Keratinocyte (primary cell): ENCODE measurements at regions not wholly inside any gene's neighbourhood (a gene's known extent, or its start where the extent isn't known, plus 50 kb on each side); places are given as distances from the start of the nearest gene placed in this dataset.

Experiments
- DNase-seq: peaks from one replicate; pipeline ENCODE4 v3.0.0-alpha.2; 2011; ENCODE audit warnings: low read depth, missing footprints, low spot score
- FAIRE-seq: peaks from 2 replicates; lab custom pipeline; 2011; peaks lifted over from hg19 to GRCh38; lab: Jason Lieb, UNC
- H2AFZ ChIP-seq: 2 replicates; pipeline ENCODE4 v1.6.0; 2012; ENCODE audit warnings: low read length, control low read depth, inconsistent platforms; ENCODE audit not compliant: control insufficient read depth
- H3K27ac ChIP-seq: 2 replicates; pipeline ENCODE4 v1.5.1; 2011; ENCODE audit warnings: low read length; ENCODE audit not compliant: control insufficient read depth, insufficient read depth
- H3K27me3 ChIP-seq: 3 replicates; pipeline ENCODE4 v1.6.0; 2011; ENCODE audit warnings: low read length; ENCODE audit not compliant: control insufficient read depth, insufficient read depth; ENCODE audit errors: extremely low read depth
- H3K36me3 ChIP-seq, 2 experiments: 2 replicates in 1 of 2; 3 replicates in 1 of 2; pipeline ENCODE4 v1.5.1; 2011; ENCODE audit warnings: low read length in 2 of 2, mild to moderate bottlenecking in 1 of 2; ENCODE audit not compliant: control insufficient read depth in 2 of 2, insufficient read depth in 2 of 2; ENCODE audit errors: extremely low read depth in 1 of 2
- H3K4me1 ChIP-seq: 3 replicates; pipeline ENCODE4 v1.5.1; 2011; ENCODE audit warnings: low read length; ENCODE audit not compliant: control insufficient read depth, insufficient read depth; ENCODE audit errors: extremely low read depth
- H3K4me2 ChIP-seq: 3 replicates; pipeline ENCODE4 v1.6.0; 2011; ENCODE audit warnings: low read depth, low read length; ENCODE audit not compliant: control insufficient read depth, insufficient read depth; ENCODE audit errors: extremely low read depth
- H3K4me3 ChIP-seq, 3 experiments: fragments of 200-600 bp in 1 of 3; sonication (generic) in 1 of 3; 2 replicates in 2 of 3; 3 replicates in 1 of 3; pipeline ENCODE4 v1.5.1; 2011 to 2016; ENCODE audit warnings: low read length in 3 of 3, mild to moderate bottlenecking in 3 of 3, control low read depth in 2 of 3, inconsistent platforms in 1 of 3, low read depth in 1 of 3, mixed read lengths in 1 of 3, mixed run types in 1 of 3, moderate library complexity in 1 of 3; ENCODE audit not compliant: control insufficient read depth in 2 of 3, insufficient read depth in 2 of 3; ENCODE audit errors: extremely low read depth in 1 of 3
- H3K79me2 ChIP-seq: 2 replicates; pipeline ENCODE4 v1.6.0; 2012; ENCODE audit warnings: low read length; ENCODE audit not compliant: control insufficient read depth, insufficient read depth
- H3K9ac ChIP-seq: 3 replicates; pipeline ENCODE4 v1.6.0; 2011; ENCODE audit warnings: low read length; ENCODE audit not compliant: control insufficient read depth, insufficient read depth; ENCODE audit errors: extremely low read depth
- H3K9me1 ChIP-seq: 3 replicates; pipeline ENCODE4 v1.6.0; 2011; ENCODE audit warnings: low read length; ENCODE audit not compliant: control insufficient read depth, insufficient read depth; ENCODE audit errors: extremely low read depth
- H3K9me3 ChIP-seq: 2 replicates; pipeline ENCODE4 v1.5.1; 2012; ENCODE audit warnings: low read depth, low read length; ENCODE audit not compliant: control insufficient read depth
- H4K20me1 ChIP-seq: 3 replicates; pipeline ENCODE4 v1.6.0; 2011; ENCODE audit warnings: low read length; ENCODE audit not compliant: control insufficient read depth, insufficient read depth; ENCODE audit errors: extremely low read depth
- EZH2 ChIP-seq: IDR thresholded peaks from one replicate; pipeline ENCODE4 v1.6.1; 2012; ENCODE audit warnings: inconsistent platforms, mild to moderate bottlenecking, low read length, moderate library complexity
- dilution Hi-C: fragments of 300-500 bp; cut with MboI; formaldehyde crosslinking; loops from one replicate; pipeline ENCODE4 v1.7.0; 2020; ENCODE audit warnings: low sequenced_read_pairs; ENCODE audit not compliant: extremely low pct_ligation_motif_present
- TF ChIP-seq, protein P1 (sequence below), 3 experiments: IDR thresholded peaks in 1 of 3; conservative IDR thresholded peaks in 1 of 3; optimal IDR thresholded peaks in 1 of 3; 2 replicates in 2 of 3; 3 replicates in 1 of 3; pipeline versions ENCODE3 to v1.5.1; 2011; ENCODE audit warnings: low read length in 3 of 3, mild to moderate bottlenecking in 3 of 3, moderate library complexity in 2 of 3, control low read depth in 1 of 3, inconsistent platforms in 1 of 3; ENCODE audit not compliant: insufficient read depth in 2 of 3; ENCODE audit errors: extremely low read depth in 1 of 3

DNA sequence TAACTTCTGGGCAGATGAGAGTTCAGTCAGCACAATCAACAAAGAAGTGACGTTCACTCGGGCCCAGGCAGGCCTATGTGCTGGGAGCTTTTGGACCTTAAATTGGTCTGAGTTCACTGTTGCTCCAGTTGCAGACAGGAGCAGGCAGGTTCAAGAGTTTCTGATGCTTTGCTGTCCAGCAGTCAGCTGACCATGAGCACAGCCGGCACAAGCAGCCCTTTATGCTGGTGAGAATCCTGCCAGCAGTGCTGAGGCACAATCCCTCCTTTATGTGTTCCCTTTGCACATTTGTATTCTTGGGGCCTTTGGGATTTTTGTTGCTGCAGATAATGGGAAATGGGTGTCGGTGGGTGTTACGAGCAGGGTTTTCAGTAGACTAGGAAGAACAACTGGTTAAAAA is 81.2 kb upstream of the GOLGA8J start:
- Histone ChIP-seq H3K4me1 (no peaks in the 10 kb centered on the region), H3K36me3 (no peaks in the 10 kb centered on the region), H2AFZ (no peak overlapping the region), H3K9ac (no peak overlapping the region), H3K27me3 (no peaks in the 10 kb centered on the region), H3K9me1 (no peaks in the 10 kb centered on the region), H3K4me3 (no peak overlapping the region), H3K27ac (no peak overlapping the region), H4K20me1 (no peaks in the 10 kb centered on the region), H3K79me2 (no peaks in the 10 kb centered on the region), H3K9me3 (no peaks in the 10 kb centered on the region), H3K4me2 (no peak overlapping the region)
- DNase-seq (no peak), FAIRE-seq (no peak)
- dilution Hi-C loops: no loop called here
- TF ChIP-seq, protein P1, sequence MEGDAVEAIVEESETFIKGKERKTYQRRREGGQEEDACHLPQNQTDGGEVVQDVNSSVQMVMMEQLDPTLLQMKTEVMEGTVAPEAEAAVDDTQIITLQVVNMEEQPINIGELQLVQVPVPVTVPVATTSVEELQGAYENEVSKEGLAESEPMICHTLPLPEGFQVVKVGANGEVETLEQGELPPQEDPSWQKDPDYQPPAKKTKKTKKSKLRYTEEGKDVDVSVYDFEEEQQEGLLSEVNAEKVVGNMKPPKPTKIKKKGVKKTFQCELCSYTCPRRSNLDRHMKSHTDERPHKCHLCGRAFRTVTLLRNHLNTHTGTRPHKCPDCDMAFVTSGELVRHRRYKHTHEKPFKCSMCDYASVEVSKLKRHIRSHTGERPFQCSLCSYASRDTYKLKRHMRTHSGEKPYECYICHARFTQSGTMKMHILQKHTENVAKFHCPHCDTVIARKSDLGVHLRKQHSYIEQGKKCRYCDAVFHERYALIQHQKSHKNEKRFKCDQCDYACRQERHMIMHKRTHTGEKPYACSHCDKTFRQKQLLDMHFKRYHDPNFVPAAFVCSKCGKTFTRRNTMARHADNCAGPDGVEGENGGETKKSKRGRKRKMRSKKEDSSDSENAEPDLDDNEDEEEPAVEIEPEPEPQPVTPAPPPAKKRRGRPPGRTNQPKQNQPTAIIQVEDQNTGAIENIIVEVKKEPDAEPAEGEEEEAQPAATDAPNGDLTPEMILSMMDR (optimal IDR thresholded peaks at IDR 0.05 in 1 of 3, IDR thresholded peaks at IDR 0.05 in 1 of 3, conservative IDR thresholded peaks at IDR 0.05 in 1 of 3; ENCODE audit: extremely low read depth in 1 of 3, insufficient read depth in 2 of 3, low read length in 3 of 3): no peak
- TF ChIP-seq EZH2: no peak

DNA sequence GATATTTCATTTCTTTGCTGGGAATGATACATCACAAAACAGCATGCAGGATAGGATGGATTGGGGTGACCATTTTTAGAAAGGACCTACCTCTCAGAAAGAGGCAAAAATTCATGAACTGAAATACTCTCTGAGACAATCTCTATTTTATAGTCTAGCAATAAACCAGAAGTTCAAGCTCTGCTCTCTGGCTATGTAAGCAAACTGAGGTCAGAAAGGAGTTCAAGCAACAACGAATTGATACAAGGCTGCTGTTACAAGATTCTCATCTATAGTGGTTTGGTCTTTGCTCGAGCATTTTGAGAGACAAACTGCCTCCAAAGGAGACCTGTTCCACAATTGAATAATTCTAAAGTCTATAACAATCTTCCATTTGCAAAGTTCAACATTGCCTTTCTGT is 84.7 kb upstream of the GOLGA8J start:
- dilution Hi-C loops: no loop called here
- no peak for FAIRE-seq
- no peak overlapping the region for H2AFZ ChIP-seq

More for the DNA sequence above, 84.7 kb upstream of the GOLGA8J start:
- Histone ChIP-seq H3K4me3 (no peak overlapping the region), H3K27ac (no peak overlapping the region), H3K9ac (no peak overlapping the region), H4K20me1 (no peaks in the 10 kb centered on the region), H3K4me1 (no peaks in the 10 kb centered on the region), H3K4me2 (no peak overlapping the region), H3K9me3 (no peaks in the 10 kb centered on the region), H3K36me3 (no peaks in the 10 kb centered on the region), H3K79me2 (no peaks in the 10 kb centered on the region), H3K9me1 (no peaks in the 10 kb centered on the region), H3K27me3 (no peaks in the 10 kb centered on the region)
- no peak for DNase-seq
- TF ChIP-seq, protein P1 (optimal IDR thresholded peaks at IDR 0.05 in 1 of 3, IDR thresholded peaks at IDR 0.05 in 1 of 3, conservative IDR thresholded peaks at IDR 0.05 in 1 of 3; ENCODE audit: extremely low read depth in 1 of 3, insufficient read depth in 2 of 3, low read length in 3 of 3): no peak
- no peak for TF ChIP-seq EZH2
